NCI-H2171 treated with DMSO at 0.1 percent for 48 hours (cell line): ENCODE measurements at regions not wholly inside any gene's neighbourhood (a gene's known extent, or its start where the extent isn't known, plus 50 kb on each side); places are given as distances from the start of the nearest gene placed in this dataset.
"Not testable (repeated sequence)": the region's sequence is repeated elsewhere in the genome, so short reads cannot be mapped to it uniquely, and the experiment has no call there.

Experiments used
- DNase-seq: peaks from one replicate; lab custom pipeline; 2025; lab: John Stamatoyannopoulos, UW

DNA sequence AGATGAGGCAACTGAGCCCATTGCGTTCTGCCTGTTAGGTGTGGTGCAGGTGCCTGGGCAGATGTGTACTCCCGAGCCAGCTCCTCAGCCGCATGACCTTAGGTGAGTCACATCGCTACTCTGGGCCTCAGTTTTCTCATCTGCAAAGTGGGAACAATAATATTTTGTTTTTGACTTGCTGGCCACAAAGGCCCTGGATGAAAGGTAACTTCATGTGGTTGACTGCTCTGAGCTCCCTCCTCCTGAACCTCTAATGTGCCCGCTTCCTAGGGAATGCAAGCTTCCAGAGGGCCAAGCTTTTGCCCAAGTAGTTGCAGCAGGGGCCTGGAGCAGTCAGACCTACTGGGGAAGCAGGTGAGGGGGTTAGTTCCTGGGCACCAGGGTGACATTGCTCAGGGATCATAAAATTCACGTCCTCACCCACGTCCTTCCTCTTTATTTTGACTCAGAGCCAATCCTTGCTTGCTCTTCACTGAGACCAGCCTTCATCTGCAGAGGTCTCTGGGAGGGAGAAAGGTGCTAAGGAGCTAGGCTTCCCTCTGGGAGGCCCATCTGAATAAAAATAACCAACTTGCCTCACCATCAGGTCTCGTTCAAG is 149.0 kb upstream of the TLE3 start:
- no peak for DNase-seq

GRCh38 chr15:70245932-70246622 is 148.4 kb upstream of the TLE3 start:
- DNase-seq: no peak

DNA sequence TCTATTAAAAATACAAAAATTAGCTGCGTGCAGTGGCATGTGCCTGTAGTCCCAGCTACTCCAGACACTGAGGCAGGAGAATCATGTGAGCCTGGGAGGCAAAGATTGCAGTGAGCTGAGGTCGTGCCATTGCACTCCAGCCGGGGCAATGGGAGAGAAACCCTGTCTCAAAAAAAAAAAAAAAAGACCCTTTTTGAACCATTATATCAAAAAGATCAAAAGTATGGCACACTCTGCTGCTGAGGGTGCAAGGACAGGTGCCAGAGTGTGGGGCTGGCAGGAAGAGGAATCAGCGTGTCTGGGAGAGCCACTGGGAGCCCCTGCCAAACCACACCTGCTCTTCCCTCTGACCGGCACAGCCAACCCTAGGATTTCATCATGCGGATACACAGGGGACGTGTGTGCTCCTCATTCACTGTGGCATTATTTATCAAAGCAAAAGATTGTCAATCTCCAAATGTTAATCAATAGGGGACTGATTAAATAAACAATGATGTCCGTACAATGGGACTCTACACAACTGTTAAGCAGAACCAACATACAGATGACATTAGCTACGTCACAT is 147.3 kb upstream of the TLE3 start:
- DNase-seq: no peak

DNA sequence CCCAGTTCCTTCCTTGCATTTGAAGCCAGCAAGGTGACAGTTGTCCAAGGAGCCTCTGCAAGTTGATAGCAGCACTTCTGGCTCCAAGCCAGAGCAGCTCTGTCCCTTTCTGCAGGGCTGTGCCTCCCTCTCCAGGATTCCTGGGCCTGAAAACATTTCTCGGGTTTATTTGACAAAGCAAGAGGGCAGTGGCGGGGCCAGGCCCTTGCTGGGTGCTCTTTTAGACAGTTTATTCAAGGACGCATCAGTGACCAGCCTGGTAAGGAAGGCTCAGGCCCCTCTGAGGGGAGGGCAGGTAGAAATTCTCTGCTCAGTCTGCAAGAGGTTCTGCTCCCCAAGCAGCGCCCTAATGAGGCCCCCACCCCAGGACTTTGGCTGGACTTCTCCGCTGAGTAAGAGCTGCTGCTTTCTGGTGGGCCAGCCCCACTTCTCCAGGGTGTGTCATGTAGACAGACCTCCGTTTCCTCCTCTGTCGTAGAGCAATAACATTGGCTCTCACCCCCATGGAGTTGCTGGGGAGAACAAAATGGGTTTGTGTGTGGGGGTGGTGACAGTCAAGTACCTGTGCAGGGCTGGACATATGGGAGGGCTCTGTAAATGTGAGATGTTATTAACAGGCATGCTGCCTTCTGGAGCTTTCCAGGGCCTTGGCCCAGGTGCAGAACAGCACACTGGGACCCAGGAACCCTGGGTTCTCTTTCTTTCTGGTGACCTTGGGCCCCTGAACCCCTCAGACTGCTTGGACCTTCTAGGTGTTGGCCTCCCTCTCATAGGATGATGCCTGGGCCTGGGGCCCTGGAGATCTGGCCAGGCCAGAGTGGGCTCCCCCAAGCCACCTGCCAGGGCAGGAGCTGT is 146.2 kb upstream of the TLE3 start:
- peak; percentile 30 for DNase-seq

- peak; percentile 53 for DNase-seq
These were observed 145.4 kb upstream of the TLE3 start for GRCh38 chr15:70242951-70243685.

GRCh38 chr15:70241561-70242320 is 144.0 kb upstream of the TLE3 start:
- DNase-seq: no peak

- no peak for DNase-seq
These were observed 143.2 kb upstream of the TLE3 start for GRCh38 chr15:70240820-70241430.

DNA sequence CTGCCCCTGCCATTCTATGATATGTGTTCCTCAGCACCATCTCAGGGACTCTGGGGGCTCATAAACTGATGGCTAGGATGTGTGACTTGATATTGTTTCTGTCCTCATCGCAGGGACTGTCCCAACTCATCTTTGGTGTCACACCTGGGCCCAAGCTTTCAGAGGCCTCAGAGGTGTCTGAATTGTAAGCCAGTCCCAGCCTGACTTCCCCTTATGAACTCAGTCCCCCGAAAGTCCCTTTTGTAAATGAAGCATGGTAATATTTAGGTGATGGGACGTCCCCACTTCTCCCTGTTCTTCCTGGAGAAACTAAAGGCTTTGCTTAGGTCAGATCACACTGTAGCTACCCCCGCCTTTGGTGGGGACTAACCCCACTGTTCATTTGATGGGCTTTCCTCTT is 142.4 kb upstream of the TLE3 start:
- DNase-seq: no peak

DNA sequence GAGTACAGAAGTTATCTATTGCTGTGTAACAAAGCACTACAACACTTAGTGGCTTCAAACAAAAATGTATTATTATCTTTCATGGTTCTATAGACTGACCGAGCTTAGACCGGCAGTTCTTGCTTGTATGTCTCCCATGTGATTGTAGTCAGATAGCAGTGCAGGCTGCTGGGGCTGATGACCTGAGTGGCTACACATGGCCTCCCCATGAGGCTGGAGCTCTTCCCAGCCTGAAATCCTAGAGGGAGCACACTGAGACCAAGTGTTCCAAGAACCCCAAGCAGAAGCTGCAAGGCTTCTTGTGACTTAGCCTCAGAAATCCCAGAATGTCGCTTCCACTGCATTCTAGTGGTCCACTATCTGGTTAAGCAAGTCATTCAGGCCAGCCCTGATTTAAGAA is 141.2 kb upstream of the TLE3 start:
- DNase-seq: no peak

DNA sequence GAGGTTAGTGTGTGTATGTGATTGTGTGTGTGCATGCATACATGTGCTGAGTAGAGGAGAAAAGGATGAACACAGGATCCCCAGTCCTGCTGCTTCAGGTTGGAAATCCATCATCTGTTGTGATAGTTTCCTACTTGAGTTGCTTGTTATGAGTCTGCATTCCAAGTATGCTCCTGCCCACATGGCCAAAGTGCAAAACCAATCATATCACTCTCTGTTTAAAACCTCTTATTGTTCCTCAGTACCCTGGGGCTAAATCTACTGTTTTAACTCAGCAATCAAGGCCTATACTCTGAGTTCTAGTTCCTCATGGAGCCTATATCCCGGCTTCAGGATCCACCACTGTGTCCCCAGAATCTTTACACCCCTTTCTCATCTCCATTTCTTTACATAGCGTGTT is 139.9 kb upstream of the TLE3 start:
- no peak for DNase-seq

- no peak for DNase-seq
These were observed 138.8 kb upstream of the TLE3 start for GRCh38 chr15:70236341-70237086.

GRCh38 chr15:70235347-70235746 is 137.6 kb upstream of the TLE3 start:
- DNase-seq: no peak

GRCh38 chr15:70234256-70234905 is 136.7 kb upstream of the TLE3 start:
- no peak for DNase-seq

DNA sequence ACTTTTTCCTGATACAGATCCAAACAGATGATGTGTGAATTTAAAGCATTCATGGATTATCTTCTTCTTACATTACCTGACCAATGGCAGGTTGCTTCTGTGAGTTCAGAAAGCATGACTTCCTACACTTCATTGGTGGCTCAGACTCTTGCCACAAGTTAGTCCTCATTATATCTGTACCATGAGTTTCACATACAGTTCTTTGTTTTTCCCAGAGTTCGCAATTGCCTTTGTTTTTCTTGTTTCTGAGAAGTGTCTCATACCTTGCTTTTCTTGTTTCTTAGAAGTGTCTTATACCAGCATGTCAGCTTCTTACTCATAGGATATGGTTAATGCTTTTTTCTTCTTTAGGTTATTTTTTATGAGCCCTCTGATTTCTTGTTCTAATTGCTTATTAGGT is 133.8 kb upstream of the TLE3 start:
- DNase-seq: no peak

GRCh38 chr15:70227918-70228317 is 130.2 kb upstream of the TLE3 start:
- not testable (repeated sequence) for DNase-seq

DNA sequence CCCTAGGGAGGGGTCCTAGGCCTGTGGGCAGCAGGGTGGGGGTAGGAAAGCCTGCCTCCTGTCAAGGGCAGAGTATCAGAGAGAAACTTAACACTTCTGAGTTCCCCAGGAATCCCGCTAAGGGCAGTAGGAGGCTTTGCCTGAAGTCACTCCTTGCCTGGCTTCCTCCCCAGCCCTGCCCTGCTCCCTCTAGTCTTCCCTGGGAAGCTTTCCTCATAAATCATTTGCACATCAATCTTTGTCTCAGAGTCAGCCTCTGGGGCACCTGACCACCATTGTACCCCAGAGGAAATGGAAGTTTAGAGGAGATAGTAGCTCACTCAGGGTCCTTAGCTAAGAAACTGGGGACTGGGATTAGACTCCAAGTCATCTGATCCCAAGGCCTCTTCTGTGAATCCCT is 129.4 kb upstream of the TLE3 start:
- DNase-seq: peak; percentile 44

DNA sequence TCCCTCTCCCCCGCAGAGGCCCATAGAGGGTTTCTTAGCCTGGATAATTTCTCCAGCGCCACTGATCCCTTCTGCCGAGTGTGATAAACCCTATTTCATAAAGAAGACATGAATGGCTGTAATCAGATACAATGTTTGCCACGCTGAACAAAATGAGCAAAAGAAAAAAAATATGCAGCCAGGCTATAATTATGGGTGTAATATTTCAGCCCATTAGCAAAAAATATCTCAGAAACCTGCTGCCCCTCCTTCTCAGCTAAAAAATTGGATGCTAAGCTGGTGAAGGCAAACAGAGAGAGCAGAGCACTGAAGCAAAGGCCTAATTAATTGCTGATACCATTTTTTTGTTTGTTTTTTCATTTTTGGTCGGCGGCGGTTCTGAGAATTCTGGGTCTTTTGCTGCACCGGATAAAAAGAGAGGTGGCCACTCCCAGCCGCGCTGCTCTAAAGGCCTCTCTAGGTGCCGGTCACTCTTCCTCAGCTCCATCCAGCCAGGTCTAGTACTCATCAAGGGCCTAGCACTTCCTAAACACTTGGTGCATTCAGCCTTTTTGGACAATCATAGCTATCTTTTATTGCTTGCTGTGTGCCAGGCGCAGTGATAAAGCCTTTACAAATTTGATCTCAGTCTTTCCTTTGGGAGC is 128.7 kb upstream of the TLE3 start:
- peak; percentile 96 for DNase-seq

GRCh38 chr15:70225416-70225815 is 127.7 kb upstream of the TLE3 start:
- no peak for DNase-seq

- no peak for DNase-seq
These were observed 124.9 kb upstream of the TLE3 start for GRCh38 chr15:70222606-70223005.
